NCI-H2227 (cell line): ENCODE measurements at regions not wholly inside any gene's neighbourhood (a gene's known extent, or its start where the extent isn't known, plus 50 kb on each side); places are given as distances from the start of the nearest gene placed in this dataset.
"Not testable (repeated sequence)": the region's sequence is repeated elsewhere in the genome, so short reads cannot be mapped to it uniquely, and the experiment has no call there.

Experiments
- DNase-seq: peaks from one replicate; lab custom pipeline; 2025; ENCODE audit not compliant: unreplicated experiment; lab: John Stamatoyannopoulos, UW

DNA sequence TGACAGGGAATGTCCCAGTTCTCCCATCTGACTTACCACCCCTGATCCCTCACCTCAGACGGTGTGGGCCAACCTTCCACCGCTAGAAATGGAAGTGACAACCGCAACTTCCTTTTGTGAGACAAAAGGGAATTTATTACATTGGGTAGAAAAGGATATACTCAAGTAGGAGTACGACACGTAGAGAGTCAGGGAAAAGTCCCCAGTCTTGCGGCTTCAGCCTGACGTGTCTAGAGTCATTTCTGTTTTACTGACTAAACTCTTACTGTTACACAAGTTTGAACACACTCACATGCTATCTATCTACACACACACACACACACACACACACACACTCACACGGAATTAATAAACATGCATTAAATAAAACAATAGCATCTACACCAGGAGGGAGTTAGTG, 178.9 kb downstream of the COPRS start:
- DNase-seq = no peak

DNA sequence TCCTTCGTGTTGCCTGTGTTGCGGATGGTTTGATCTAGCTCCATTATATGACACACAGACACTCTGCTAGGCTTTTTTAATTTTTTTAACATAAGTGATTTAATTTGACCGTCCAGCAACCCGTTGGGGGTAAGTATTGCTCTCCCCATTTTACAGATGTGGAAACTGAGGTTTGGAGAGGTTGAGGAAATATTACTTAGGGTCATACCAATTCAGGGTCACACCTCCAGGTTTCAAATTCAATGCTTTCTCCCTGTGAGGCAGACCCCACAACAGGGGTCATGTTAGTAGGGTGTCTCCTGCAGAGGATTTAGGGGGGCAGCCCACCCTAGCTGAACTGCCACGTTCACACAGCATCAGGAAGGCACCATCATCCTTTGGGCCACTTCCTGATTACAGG, 179.4 kb downstream of the COPRS start:
- DNase-seq = no peak

GRCh38 chr17:31678431-31678830, 180.6 kb downstream of the COPRS start:
- DNase-seq = no peak

GRCh38 chr17:31677681-31678080, 181.4 kb downstream of the COPRS start:
- no peak for DNase-seq

- DNase-seq = no peak
Measured at GRCh38 chr17:31677036-31677435, 182.0 kb downstream of the COPRS start.

- DNase-seq = not testable (repeated sequence)
Measured at GRCh38 chr17:31675392-31675791, 183.7 kb downstream of the COPRS start.

- DNase-seq = no peak
Measured at GRCh38 chr17:31674717-31675349, 184.2 kb downstream of the COPRS start.

DNA sequence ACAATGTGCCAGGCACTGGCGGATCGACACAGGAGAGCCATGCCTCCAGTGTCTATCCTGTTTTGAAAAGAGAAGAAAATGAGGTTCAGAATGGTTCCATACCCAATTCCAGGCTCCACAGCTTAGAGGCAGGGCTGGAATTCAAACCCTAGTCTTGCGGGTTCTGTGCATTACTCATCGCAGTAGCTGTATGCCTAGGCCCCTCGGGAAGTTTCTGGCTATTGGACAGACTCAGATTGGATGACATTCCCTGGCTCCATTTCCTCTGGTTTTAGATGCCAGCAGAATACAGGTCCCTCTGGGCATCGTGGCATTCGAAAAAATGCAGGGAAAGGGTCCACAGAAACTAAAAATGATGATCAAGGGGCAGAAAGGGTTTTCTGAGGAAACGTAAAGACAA, 184.7 kb downstream of the COPRS start:
- DNase-seq = no peak

GRCh38 chr17:31673076-31673475, 186.0 kb downstream of the COPRS start:
- DNase-seq = no peak

GRCh38 chr17:31672161-31672819, 186.8 kb downstream of the COPRS start:
- no peak for DNase-seq

DNA sequence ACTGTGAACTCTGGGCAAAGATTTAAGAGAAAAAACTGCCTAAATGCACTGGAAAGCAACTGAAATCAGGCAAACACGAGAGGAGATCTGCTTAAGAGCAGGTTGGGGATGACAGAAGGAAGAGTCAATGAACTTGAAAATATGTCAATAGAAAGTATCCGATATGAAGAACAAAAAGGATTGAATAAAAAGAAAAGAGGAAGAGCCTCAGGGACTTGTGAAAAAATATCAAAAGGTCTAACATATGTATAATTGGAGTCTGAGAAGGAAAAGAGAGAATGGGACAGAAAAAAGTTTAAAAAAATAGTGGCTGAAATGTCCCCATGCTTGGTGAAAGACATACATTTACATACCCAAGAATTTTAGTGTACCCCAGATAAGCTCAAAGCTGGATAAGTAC, 195.5 kb downstream of the COPRS start:
- no peak for DNase-seq

- no peak for DNase-seq
Measured at GRCh38 chr17:31660684-31661083, 198.4 kb downstream of the COPRS start.

GRCh38 chr17:31657876-31658275, 201.2 kb downstream of the COPRS start:
- DNase-seq = no peak

DNA sequence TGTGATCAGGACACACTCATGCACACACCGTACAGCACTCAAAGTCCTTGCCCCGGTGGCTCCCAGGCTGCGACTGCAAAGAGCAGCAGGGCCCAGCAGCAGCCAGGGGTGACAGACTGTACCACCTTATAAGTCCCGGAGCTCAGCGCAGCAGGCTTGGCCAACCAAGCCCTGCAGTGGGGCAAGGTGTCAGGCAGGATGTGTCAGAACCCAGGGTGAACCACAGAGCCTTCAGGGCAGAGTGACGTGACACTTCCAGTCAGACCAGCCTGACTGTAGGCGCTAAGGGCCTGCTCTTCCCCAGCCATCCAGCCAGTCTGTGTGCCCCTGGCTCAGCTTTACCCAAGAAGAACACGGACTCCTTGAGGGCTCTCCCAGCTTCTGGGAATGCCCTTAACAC, 204.1 kb downstream of the COPRS start:
- no peak for DNase-seq

- DNase-seq = no peak
Measured at GRCh38 chr17:31653691-31654090, 205.4 kb downstream of the COPRS start.

DNA sequence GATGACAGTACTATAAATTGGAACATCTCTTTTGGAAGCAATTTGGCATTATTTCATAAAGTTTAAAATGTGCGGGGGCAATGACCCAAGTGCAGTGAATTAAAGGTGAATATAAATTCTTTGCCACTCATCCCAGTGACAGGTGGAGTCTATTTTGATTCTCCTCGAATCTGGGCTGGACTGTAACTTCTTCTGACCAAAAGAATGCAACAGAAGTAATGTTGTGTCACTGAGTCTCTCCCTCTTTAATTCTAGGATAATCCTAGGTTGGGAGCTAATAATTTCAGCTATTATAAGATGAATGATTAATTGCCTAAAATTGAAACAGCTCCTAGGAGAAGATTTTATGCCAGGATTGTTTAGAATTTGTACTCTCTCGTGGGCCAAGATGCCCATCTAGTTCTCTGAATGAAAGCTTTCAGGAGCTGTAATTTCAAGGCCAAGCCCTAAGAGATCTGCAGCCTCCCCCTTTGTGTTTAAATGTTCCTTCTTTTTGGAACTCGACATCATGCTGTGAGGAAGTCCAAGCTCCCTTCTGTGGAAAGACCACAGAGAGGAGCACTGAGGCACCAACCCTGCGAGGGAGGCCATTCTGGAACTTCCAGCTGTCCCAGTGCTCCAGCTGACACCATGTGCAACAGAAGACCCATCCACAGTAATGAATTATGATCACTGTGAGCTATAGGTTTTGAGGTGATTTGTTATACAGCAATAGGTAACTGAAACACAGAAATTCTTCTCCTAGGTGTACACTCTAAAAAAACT, 208.1 kb downstream of the COPRS start:
- DNase-seq = no peak

DNA sequence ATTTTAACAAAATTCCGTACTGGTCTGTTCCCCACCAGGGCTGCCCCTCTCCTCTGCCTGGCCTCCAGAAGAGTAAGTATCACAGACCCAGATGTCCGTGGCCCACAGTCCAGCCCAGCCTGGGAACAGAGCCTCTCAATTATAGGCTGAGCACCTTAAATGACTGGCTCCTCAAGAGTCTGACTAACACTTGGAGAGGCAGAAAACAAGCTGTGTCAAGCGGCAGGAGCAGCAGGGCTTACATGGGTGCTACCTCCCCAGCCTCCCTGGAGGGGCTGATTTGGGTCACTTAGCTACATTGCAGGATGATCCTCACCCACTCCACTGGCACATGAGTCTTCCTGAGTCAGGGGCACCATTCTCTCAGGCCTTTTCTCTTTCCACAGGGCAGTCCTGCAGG, 209.7 kb downstream of the COPRS start:
- DNase-seq = no peak

GRCh38 chr17:31647661-31648060, 211.4 kb downstream of the COPRS start:
- no peak for DNase-seq

DNA sequence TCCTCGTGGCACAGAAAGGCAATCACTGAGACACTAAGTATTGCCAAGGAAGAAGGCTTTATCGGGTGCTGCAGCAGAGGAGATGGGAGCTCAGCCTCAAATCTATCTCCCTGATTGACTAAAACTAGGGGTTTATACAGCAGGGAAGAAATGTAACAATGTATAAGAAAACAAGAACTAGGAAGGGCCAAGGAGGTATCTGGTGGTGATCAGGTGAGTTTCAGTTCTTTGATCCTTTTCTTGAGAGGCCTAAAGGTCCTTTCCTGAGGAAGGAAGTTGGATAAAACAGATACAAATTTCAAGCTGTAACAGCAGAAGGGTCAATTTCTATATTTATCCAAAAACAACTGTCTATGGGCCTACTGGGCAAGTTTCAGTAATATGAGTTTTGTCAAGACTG, 212.4 kb downstream of the COPRS start:
- DNase-seq = no peak

- no peak for DNase-seq
Measured at GRCh38 chr17:31645351-31645750, 213.7 kb downstream of the COPRS start.

DNA sequence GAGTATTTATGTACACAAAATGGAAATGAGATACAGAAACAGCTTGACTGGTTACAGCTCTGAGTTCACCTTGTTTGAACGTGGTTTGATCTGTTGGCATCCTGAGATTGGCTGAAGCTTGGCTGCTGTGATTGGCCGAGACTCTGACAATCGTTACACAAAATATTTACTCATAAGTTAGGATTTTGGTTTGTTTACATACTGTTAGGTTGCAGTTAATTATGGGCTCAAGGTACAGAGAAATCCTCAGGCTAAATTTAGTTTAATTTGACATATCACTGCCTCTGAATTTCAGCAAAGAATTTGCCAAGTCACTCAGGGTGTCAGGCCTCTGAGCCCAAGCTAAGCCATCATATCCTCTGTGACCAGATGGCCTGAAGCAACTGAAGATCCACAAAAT, 227.3 kb downstream of the COPRS start:
- no peak for DNase-seq

DNA sequence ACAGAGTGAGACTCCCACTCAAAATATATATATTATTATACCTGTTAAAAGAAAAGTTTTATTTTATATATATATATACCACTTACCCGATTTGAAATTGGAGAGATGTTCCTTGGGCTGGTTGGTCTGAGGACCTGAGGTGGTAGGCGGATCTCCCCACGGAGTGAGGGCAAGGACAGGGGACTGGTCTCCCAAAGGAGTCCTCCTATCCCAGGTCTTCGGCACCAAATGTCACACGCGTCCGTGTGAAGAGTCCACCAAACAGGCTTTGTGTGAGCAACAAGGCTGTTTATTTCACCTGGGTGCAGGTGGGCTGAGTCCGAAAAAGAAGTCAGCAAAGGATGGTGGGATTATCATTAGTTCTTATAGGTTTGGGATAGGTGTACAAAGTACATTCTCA, 228.2 kb downstream of the COPRS start:
- DNase-seq = not testable (repeated sequence)
